ENCODE measurements at regions not wholly inside any gene's neighbourhood (a gene's known extent, or its start where the extent isn't known, plus 50 kb on each side); places are given as distances from the start of the nearest gene placed in this dataset.

GRCh38 chr12:132384916-132385774, 55.8 kb upstream of the GALNT9 start:
- H2AFZ ChIP-seq: no peak overlapping the region
- ChIA-PET POLR2A (ENCODE audit: unreplicated experiment) (no interaction called here), CTCF (no interaction called here)
- DNase-seq: no peak
- intact Hi-C loops (cut with micrococcal nuclease; ENCODE audit: unreplicated experiment): no loop called here
- no peaks in the 10 kb centered on the region for H3F3A ChIP-seq (ENCODE audit: insufficient read depth, low read depth)
- no TSS peak for BruUV-seq (replicated peaks)
- H3K4me2 ChIP-seq: no peak overlapping the region
- H3K27me3 ChIP-seq (ENCODE audit: insufficient read depth, low read depth): peaks cover 87% of the 10 kb centered on the region
- no peak overlapping the region for H3K4me3 ChIP-seq
- TF ChIP-seq EZH2 (IDR thresholded peaks at IDR 0.05; ENCODE audit: low read depth) (no peak), CTCF (conservative IDR thresholded peaks at IDR 0.05) (no peak)
- no peak overlapping the region for H3K27ac ChIP-seq
- H3K4me1 ChIP-seq (replicated peaks; ENCODE audit: insufficient read depth): no peaks in the 10 kb centered on the region
- no peaks in the 10 kb centered on the region for H3K9me3 ChIP-seq (ENCODE audit: insufficient read depth, low read depth)
- no peaks in the 10 kb centered on the region for H3K36me3 ChIP-seq (ENCODE audit: low read depth)
- H3K9me2 ChIP-seq (ENCODE audit: insufficient read depth): no peaks in the 10 kb centered on the region
- H3K79me2 ChIP-seq (ENCODE audit: low read depth): no peaks in the 10 kb centered on the region
- H4K20me1 ChIP-seq (ENCODE audit: insufficient read depth): no peaks in the 10 kb centered on the region; the same call in 1 of the 2 replicates

- no peak for TF ChIP-seq EZH2 (IDR thresholded peaks at IDR 0.05; ENCODE audit: low read depth)
- TF ChIP-seq CTCF (conservative IDR thresholded peaks at IDR 0.05): no peak
- Histone ChIP-seq H3K4me3 (no peak overlapping the region), H2AFZ (no peak overlapping the region), H3K9me3 (ENCODE audit: insufficient read depth, low read depth) (no peaks in the 10 kb centered on the region), H3K79me2 (ENCODE audit: low read depth) (no peaks in the 10 kb centered on the region), H3K27ac (no peak overlapping the region), H3K9me2 (ENCODE audit: insufficient read depth) (no peaks in the 10 kb centered on the region), H3K36me3 (ENCODE audit: low read depth) (no peaks in the 10 kb centered on the region), H3K4me2 (no peak overlapping the region), H3F3A (ENCODE audit: insufficient read depth, low read depth) (no peaks in the 10 kb centered on the region), H3K4me1 (replicated peaks; ENCODE audit: insufficient read depth) (no peaks in the 10 kb centered on the region), H4K20me1 (ENCODE audit: insufficient read depth) (no peaks in the 10 kb centered on the region; the same call in 1 of the 2 replicates), H3K27me3 (ENCODE audit: insufficient read depth, low read depth) (peaks cover 82% of the 10 kb centered on the region)
- BruUV-seq (replicated peaks): no TSS peak
- intact Hi-C loops (cut with micrococcal nuclease; ENCODE audit: unreplicated experiment): no loop called here
- POLR2A ChIA-PET (ENCODE audit: unreplicated experiment): no interaction called here
- DNase-seq: no peak
- CTCF ChIA-PET: no interaction called here
Measured at GRCh38 chr12:132380641-132381040, 51.3 kb upstream of the GALNT9 start.

- Histone ChIP-seq H3K27ac (no peak overlapping the region), H3K27me3 (ENCODE audit: insufficient read depth, low read depth) (peaks cover 82% of the 10 kb centered on the region), H2AFZ (no peak overlapping the region), H3K4me3 (no peak overlapping the region), H3K9me3 (ENCODE audit: insufficient read depth, low read depth) (no peaks in the 10 kb centered on the region), H3K4me1 (replicated peaks; ENCODE audit: insufficient read depth) (no peaks in the 10 kb centered on the region), H4K20me1 (ENCODE audit: insufficient read depth) (no peaks in the 10 kb centered on the region; the same call in 1 of the 2 replicates), H3K79me2 (ENCODE audit: low read depth) (no peaks in the 10 kb centered on the region), H3K36me3 (ENCODE audit: low read depth) (no peaks in the 10 kb centered on the region), H3K9me2 (ENCODE audit: insufficient read depth) (no peaks in the 10 kb centered on the region), H3F3A (ENCODE audit: insufficient read depth, low read depth) (no peaks in the 10 kb centered on the region), H3K4me2 (no peak overlapping the region)
- no peak for TF ChIP-seq EZH2 (IDR thresholded peaks at IDR 0.05; ENCODE audit: low read depth)
- no peak for TF ChIP-seq CTCF (conservative IDR thresholded peaks at IDR 0.05)
- intact Hi-C loops (cut with micrococcal nuclease; ENCODE audit: unreplicated experiment): no loop called here
- DNase-seq: no peak
- BruUV-seq (replicated peaks): no TSS peak
- POLR2A ChIA-PET (ENCODE audit: unreplicated experiment): no interaction called here
- CTCF ChIA-PET: no interaction called here
Measured at GRCh38 chr12:132379996-132380395, 50.6 kb upstream of the GALNT9 start.
